HCT116 (cell line): ENCODE measurements at regions not wholly inside any gene's neighbourhood (a gene's known extent, or its start where the extent isn't known, plus 50 kb on each side); places are given as distances from the start of the nearest gene placed in this dataset.

Experiments used
- ATAC-seq: fragments of 200-7000 bp; cut with Tn5 transposase; 2 replicates; pipeline ENCODE4 v1.9.1; 2020; ENCODE audit warnings: mild to moderate bottlenecking, moderate library complexity
- BruUV-seq: library from RNA; stranded (reverse); fragments of 400-500 nt; replicated peaks from 2 replicates; lab custom pipeline; 2021; lab: Mats Ljungman, UMichigan
- CTCF ChIA-PET: fragments of 300-600 bp; sonication (Branson Sonifier 250); formaldehyde crosslinking; loops from one replicate; lab custom pipeline; 2021; ENCODE audit warnings: antibody characterized with exemption; lab: Charles Lee
- POLR2A ChIA-PET: fragments of 300-600, 350-600 bp; sonication (Branson Sonifier 250); formaldehyde crosslinking; loops from one replicate; lab custom pipeline; 2021; ENCODE audit warnings: antibody characterized with exemption; lab: Charles Lee
- RAD21 ChIA-PET, 2 experiments: fragments of 300-600 bp; sonication (Branson Sonifier 250); formaldehyde crosslinking; loops; one replicate each; lab custom pipeline; 2023; ENCODE audit warnings: low total read pairs in 2 of 2; ENCODE audit not compliant: uncharacterized antibody in 2 of 2, unreplicated experiment in 2 of 2, low non-redundant PET in 1 of 2; lab: Charles Lee
- DNase-seq: peaks from one replicate; pipeline ENCODE4 v3.0.0-alpha.2; 2010; ENCODE audit warnings: low read depth, low spot score
- H2AFZ ChIP-seq: fragments of 200-600 bp; shearing (Covaris generic), sonication (generic); 2 replicates; pipeline ENCODE4 v1.6.1; 2017; ENCODE audit warnings: low read depth, mixed run types, mixed read lengths, antibody characterized with exemption, low read length; ENCODE audit not compliant: poor library complexity, severe bottlenecking
- H3K27ac ChIP-seq: 2 replicates; pipeline ENCODE4 v1.5.1; 2012; ENCODE audit warnings: low read depth, low read length
- H3K27me3 ChIP-seq: fragments of 200-600 bp; sonication (generic); 2 replicates; pipeline ENCODE4 v1.6.1; 2016; ENCODE audit warnings: mixed run types, low read length, mixed read lengths; ENCODE audit not compliant: insufficient read depth
- H3K36me3 ChIP-seq, 2 experiments: fragments of 200-500 bp in 1 of 2; fragments of 200-600 bp in 1 of 2; sonication (Bioruptor generic) in 1 of 2; sonication (generic) in 1 of 2; 2 replicates each; pipeline versions ENCODE4 v1.5.1 to v1.6.1; 2014 to 2016; ENCODE audit warnings: low read length in 2 of 2, inconsistent platforms in 1 of 2, mixed read lengths in 1 of 2, mixed run types in 1 of 2; ENCODE audit not compliant: insufficient read depth in 2 of 2, control insufficient read depth in 1 of 2
- H3K4me1 ChIP-seq, 2 experiments: fragments of 200-600 bp in 1 of 2; sonication (generic) in 1 of 2; 2 replicates each; pipeline versions ENCODE4 v1.5.1 to v1.6.1; 2012 to 2017; ENCODE audit warnings: low read length in 2 of 2, inconsistent platforms in 1 of 2, mild to moderate bottlenecking in 1 of 2, mixed read lengths in 1 of 2, mixed run types in 1 of 2, moderate library complexity in 1 of 2; ENCODE audit not compliant: insufficient read depth in 2 of 2, control insufficient read depth in 1 of 2
- H3K4me2 ChIP-seq: fragments of 200-600 bp; sonication (generic); 2 replicates; pipeline ENCODE4 v1.6.1; 2017; ENCODE audit warnings: mixed run types, low read length, mixed read lengths
- H3K4me3 ChIP-seq, 2 experiments: fragments of 200-600 bp in 1 of 2; sonication (generic) in 1 of 2; replicated peaks in 1 of 2; 2 replicates each; pipeline ENCODE4 v1.5.1; 2011 to 2016; ENCODE audit warnings: low read length in 2 of 2, control low read depth in 1 of 2, low read depth in 1 of 2, mild to moderate bottlenecking in 1 of 2, mixed read lengths in 1 of 2, mixed run types in 1 of 2
- H3K79me2 ChIP-seq: fragments of 200-600 bp; sonication (generic); 2 replicates; pipeline ENCODE4 v1.6.1; 2017; ENCODE audit warnings: mild to moderate bottlenecking, mixed run types, low read length, moderate library complexity, mixed read lengths; ENCODE audit not compliant: insufficient read depth
- H3K9ac ChIP-seq: fragments of 200-600 bp; sonication (generic); 2 replicates; pipeline ENCODE4 v1.6.1; 2016; ENCODE audit warnings: low read length, mixed read lengths
- H3K9me2 ChIP-seq: fragments of 200-600 bp; sonication (generic), shearing (Covaris generic); 2 replicates; pipeline ENCODE4 v1.6.1; 2017; ENCODE audit warnings: mixed run types, mild to moderate bottlenecking, moderate library complexity; ENCODE audit not compliant: insufficient read depth
- H3K9me3 ChIP-seq, 2 experiments: fragments of 200-500 bp in 1 of 2; fragments of 200-600 bp in 1 of 2; sonication (Bioruptor generic) in 1 of 2; sonication (generic) in 1 of 2; 2 replicates each; pipeline ENCODE4 v1.6.1; 2014 to 2017; ENCODE audit warnings: low read length in 2 of 2, mixed read lengths in 2 of 2, inconsistent platforms in 1 of 2, low read depth in 1 of 2, mild to moderate bottlenecking in 1 of 2, mixed run types in 1 of 2, moderate library complexity in 1 of 2; ENCODE audit not compliant: control insufficient read depth in 1 of 2, insufficient read depth in 1 of 2
- H4K20me1 ChIP-seq: fragments of 200-600 bp; sonication (generic), shearing (Covaris generic); 2 replicates; pipeline ENCODE4 v1.6.1; 2017; ENCODE audit warnings: mixed run types, mild to moderate bottlenecking, moderate library complexity; ENCODE audit not compliant: insufficient read depth
- CBX3 ChIP-seq: IDR thresholded peaks from 2 replicates; pipeline ENCODE4 v1.6.1; 2012; ENCODE audit warnings: low read depth
- CEBPB ChIP-seq: IDR thresholded peaks from 2 replicates; pipeline ENCODE4 v1.6.1; 2012; ENCODE audit warnings: low read depth
- CTCF ChIP-seq, 3 experiments: fragments of 200-600 bp in 1 of 3; sonication (generic) in 1 of 3; IDR thresholded peaks in 2 of 3; conservative IDR thresholded peaks in 1 of 3; 2 replicates each; pipeline ENCODE4 v1.5.1; 2012 to 2017; ENCODE audit warnings: low read depth in 2 of 3, low read length in 2 of 3, antibody characterized with exemption in 1 of 3, borderline replicate concordance in 1 of 3, control low read depth in 1 of 3, mild to moderate bottlenecking in 1 of 3, mixed read lengths in 1 of 3, mixed run types in 1 of 3, moderate library complexity in 1 of 3; ENCODE audit not compliant: insufficient read depth in 1 of 3
- EGR1 ChIP-seq: IDR thresholded peaks from 2 replicates; pipeline ENCODE4 v1.6.1; 2012; ENCODE audit warnings: low read depth
- EZH2 ChIP-seq: fragments of 200-600 bp; sonication (generic); IDR thresholded peaks from 2 replicates; pipeline ENCODE4 v1.6.1; 2017; ENCODE audit warnings: antibody characterized with exemption, mixed run types
- EZH2phosphoT487 ChIP-seq: fragments of 200-600 bp; IDR thresholded peaks from 2 replicates; pipeline ENCODE4 v1.6.1; 2018; ENCODE audit warnings: antibody characterized with exemption, borderline replicate concordance
- FOSL1 ChIP-seq: IDR thresholded peaks from 2 replicates; pipeline ENCODE4 v1.6.1; 2012; ENCODE audit warnings: low read depth
- POLR2A ChIP-seq: IDR thresholded peaks from 2 replicates; pipeline ENCODE4 v1.7.0; 2011; ENCODE audit warnings: borderline replicate concordance; ENCODE audit not compliant: insufficient read depth, insufficient read length; ENCODE audit errors: extremely low read depth
- POLR2AphosphoS5 ChIP-seq: IDR thresholded peaks from 2 replicates; pipeline ENCODE4 v1.6.1; 2011; ENCODE audit warnings: mild to moderate bottlenecking, low read depth, low read length, moderate library complexity
- RAD21 ChIP-seq: IDR thresholded peaks from 2 replicates; pipeline ENCODE4 v1.6.1; 2012; ENCODE audit warnings: low read depth, mild to moderate bottlenecking
- REST ChIP-seq: IDR thresholded peaks from 2 replicates; pipeline ENCODE4 v1.6.1; 2012; ENCODE audit warnings: low read depth
- TCF7L2 ChIP-seq: IDR thresholded peaks from 2 replicates; pipeline ENCODE4 v1.7.0; 2011; ENCODE audit warnings: borderline replicate concordance, inconsistent platforms; ENCODE audit not compliant: insufficient read depth, insufficient read length; ENCODE audit errors: extremely low read depth
- YY1 ChIP-seq: IDR thresholded peaks from 2 replicates; pipeline ENCODE4 v1.6.1; 2011; ENCODE audit warnings: low read length, low read depth, moderate library complexity, mild to moderate bottlenecking; ENCODE audit not compliant: insufficient replicate concordance; ENCODE audit errors: extremely low read depth
- ZFX ChIP-seq: fragments of 450-650 bp; IDR thresholded peaks from 2 replicates; pipeline ENCODE4 v1.6.1; 2017
- ZNF274 ChIP-seq: fragments of 200-500 bp; sonication (Bioruptor generic); IDR thresholded peaks from 2 replicates; pipeline ENCODE4 v1.6.1; 2014; ENCODE audit warnings: mild to moderate bottlenecking, low read depth, low read length, inconsistent platforms
- intact Hi-C: fragments of 100-400 bp; cut with micrococcal nuclease; formaldehyde crosslinking; loops from 2 replicates; pipeline ENCODE4 v1.10.0; 2022

- Histone ChIP-seq H3K9me2 (no peaks in the 10 kb centered on the region), H3K9ac (no peak overlapping the region)
- CTCF ChIA-PET = no interaction called here
- no TSS peak for BruUV-seq
- TF ChIP-seq CEBPB (no peak), CTCF (IDR thresholded peaks at IDR 0.05 in 2 of 3, conservative IDR thresholded peaks at IDR 0.05 in 1 of 3; ENCODE audit: borderline replicate concordance in 1 of 3, insufficient read depth in 1 of 3, low read depth in 2 of 3, low read length in 2 of 3) (peak in 2 of 3 experiments; percentile 13 to 28; a peak in 2 of 6 replicates)
- TF ChIP-seq, all 23 proteins: peak for 1
- Histone ChIP-seq H3K79me2 (no peaks in the 10 kb centered on the region), H3K27ac (no peak overlapping the region), H3K4me1 (no peaks in the 10 kb centered on the region), H2AFZ (no peak overlapping the region), H3K9me3 (no peaks in the 10 kb centered on the region), H3K36me3 (no peaks in the 10 kb centered on the region), H4K20me1 (no peaks in the 10 kb centered on the region), H3K4me3 (no peak overlapping the region), H3K27me3 (no peaks in the 10 kb centered on the region), H3K4me2 (no peak overlapping the region)
- ATAC-seq (peak; percentile 67), DNase-seq (peak; percentile 8)
- intact Hi-C loops = no loop called here
- ChIA-PET RAD21 (no interaction called here), POLR2A (no interaction called here)
Measured at GRCh38 chr13:21242236-21242635, 65.8 kb downstream of the MRPL57 start.

GRCh38 chr13:21243045-21243897 is 66.8 kb downstream of the MRPL57 start:
- H3K79me2 ChIP-seq = no peaks in the 10 kb centered on the region
- intact Hi-C loops = no loop called here
- H3K9me3 ChIP-seq = no peaks in the 10 kb centered on the region
- H3K4me1 ChIP-seq = no peaks in the 10 kb centered on the region
- BruUV-seq = no TSS peak
- DNase-seq = no peak
- no peak overlapping the region for H3K27ac ChIP-seq
- H4K20me1 ChIP-seq = no peaks in the 10 kb centered on the region
- no peaks in the 10 kb centered on the region for H3K36me3 ChIP-seq
- H3K27me3 ChIP-seq = no peaks in the 10 kb centered on the region
- no peak overlapping the region for H3K4me2 ChIP-seq
- POLR2A ChIA-PET = no interaction called here
- H2AFZ ChIP-seq = no peak overlapping the region
- RAD21 ChIA-PET = no interaction called here
- no peak for ATAC-seq
- H3K9me2 ChIP-seq = no peaks in the 10 kb centered on the region
- TF ChIP-seq TCF7L2 = no peak
- no peak for TF ChIP-seq FOSL1
- no peak for TF ChIP-seq POLR2A
- no peak for TF ChIP-seq EGR1
- TF ChIP-seq EZH2phosphoT487 = no peak
- TF ChIP-seq ZNF274 = no peak
- no peak for TF ChIP-seq EZH2
- no peak for TF ChIP-seq POLR2AphosphoS5
- no peak for TF ChIP-seq CBX3
- no peak for TF ChIP-seq CEBPB
- no peak for TF ChIP-seq ZFX
- TF ChIP-seq YY1 = no peak
- no peak for TF ChIP-seq REST
- TF ChIP-seq RAD21 = no peak
- no peak overlapping the region for H3K9ac ChIP-seq
- no peak overlapping the region for H3K4me3 ChIP-seq
- CTCF ChIA-PET = no interaction called here
